GM19193 (cell line): ENCODE measurements at regions not wholly inside any gene's neighbourhood (a gene's known extent, or its start where the extent isn't known, plus 50 kb on each side); places are given as distances from the start of the nearest gene placed in this dataset.

Experiments
- POLR2A ChIP-seq: IDR thresholded peaks from 4 replicates; pipeline ENCODE4 v1.6.1; 2011; ENCODE audit not compliant: insufficient read depth, insufficient read length; ENCODE audit errors: extremely low read depth

DNA sequence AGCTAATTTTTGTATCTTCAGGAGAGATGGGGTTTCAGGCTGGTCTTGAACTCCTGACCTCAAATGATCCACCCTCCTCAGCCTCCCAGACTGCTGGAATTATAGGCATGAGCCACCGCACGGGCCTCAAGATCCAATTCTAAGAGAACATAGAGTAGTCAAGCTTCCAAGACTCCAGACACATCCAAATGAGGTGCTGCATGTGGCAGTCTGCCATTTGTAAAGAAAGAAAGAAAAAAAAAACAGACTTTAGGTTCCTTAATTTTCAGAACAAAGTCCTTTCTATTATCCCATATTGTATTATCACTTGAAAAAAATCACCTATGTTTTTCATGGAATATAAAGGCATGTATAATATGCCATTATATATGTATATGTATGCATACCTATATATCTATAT is 2104.5 kb downstream of the MAT2B start:
- TF ChIP-seq POLR2A = no peak

DNA sequence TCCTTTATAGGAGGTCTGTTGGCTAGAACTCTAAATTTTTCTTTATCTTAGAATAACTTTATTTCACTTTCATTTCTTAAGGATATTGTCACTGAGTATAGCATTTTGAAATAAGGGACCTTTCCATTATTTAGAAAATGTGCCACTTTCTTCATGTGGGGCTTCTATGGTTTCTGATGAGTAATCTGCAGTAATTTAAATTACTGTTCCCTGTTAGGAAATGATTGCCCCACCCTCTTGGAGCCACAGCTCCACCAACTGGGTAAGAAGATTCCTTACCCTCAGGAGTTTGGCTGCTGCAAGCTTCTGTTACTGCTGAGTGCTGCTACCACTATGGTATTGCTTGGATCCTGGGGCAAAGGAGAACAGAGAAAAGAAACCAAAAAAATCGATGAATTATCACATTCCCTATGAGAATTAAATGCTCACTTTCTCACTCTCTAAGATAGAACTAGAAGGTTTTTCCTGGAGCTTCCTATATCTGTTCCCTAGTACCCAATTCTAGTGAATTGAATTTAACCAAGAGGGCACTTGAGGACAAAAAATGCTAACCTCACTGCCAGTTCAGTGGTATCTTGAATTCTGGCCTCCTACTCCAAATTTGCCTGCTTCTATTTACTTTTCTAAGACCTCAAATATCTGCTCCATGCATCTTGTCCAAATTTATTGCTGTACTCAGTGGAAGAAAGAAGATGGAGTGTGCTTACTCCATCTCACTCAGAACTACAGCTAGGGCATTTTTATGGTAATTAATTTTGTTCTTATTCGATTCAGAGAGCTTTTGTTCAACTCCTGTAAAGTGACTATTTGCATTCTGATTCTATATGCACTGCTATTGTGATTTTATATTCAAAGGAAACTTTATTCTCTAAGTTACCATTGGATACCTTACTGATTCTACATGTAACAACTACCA is 2111.3 kb downstream of the MAT2B start:
- TF ChIP-seq POLR2A = no peak

DNA sequence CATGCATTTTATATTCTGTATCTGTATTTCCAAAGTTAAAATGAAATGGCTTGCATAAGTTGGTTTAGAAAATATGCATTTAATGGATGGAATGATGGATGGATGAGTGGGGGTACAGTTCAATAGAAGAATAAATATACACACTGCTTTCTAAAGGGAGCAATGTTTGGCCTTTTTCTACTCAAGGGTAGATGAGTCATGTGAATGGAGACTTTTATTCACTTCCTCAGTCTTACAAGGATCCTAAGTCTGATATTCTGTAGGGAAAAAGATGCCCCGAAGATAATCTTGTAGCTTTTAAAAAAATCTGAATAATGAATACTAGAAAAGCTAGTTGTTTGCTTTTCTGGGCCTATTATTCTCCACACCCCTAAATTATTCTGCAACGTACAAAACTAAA is 2112.1 kb downstream of the MAT2B start:
- no peak for TF ChIP-seq POLR2A

DNA sequence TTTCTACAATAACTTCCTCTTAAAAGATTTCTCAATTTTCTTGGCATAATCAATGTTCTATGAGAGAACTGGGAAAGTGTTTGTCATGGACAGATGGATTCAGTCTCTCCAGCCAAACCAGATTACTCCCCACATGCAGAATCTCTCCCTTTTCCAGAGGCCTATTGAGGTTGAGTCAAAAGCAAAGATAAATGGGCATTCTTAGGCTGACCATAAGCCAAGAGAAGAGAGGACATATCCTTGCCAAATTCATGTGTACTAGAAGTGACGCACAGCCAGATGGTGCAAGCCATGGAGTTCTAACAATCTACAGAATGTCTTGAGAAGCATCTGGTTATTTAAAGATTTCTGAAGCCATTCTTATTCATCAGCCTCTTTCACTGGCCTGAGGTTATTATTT is 2115.0 kb downstream of the MAT2B start:
- TF ChIP-seq POLR2A = no peak

DNA sequence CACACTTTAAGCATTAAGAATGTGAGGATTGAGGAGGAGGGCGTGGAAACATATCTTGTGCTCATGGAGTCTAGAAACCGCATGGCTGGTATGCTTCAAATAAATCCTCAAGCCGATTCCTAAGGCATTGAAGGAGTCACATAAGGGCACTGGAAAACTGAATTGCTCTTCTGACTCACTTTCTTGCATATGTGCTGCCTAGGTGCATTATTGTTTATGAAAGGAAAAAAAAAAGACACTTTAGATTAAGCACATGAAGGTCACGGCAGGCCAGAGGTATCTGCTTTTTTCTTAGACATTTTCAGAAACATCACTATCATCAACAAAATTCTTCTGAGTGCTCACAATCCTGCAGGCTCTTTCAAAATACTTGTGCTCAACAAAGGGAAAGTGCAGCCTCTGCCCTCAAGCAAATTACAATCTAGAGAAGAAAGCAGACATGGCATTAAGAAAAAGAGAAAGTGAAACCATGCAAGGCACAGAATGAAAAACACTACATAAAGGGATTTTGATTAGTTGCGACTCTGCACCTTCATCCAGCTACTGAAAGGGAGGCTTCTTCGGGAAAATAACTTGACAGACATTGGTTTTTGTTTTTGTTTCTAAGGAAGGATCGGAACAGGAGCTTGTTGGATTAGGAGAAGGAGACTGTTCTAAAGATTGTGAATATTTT is 2117.6 kb downstream of the MAT2B start:
- TF ChIP-seq POLR2A = no peak

DNA sequence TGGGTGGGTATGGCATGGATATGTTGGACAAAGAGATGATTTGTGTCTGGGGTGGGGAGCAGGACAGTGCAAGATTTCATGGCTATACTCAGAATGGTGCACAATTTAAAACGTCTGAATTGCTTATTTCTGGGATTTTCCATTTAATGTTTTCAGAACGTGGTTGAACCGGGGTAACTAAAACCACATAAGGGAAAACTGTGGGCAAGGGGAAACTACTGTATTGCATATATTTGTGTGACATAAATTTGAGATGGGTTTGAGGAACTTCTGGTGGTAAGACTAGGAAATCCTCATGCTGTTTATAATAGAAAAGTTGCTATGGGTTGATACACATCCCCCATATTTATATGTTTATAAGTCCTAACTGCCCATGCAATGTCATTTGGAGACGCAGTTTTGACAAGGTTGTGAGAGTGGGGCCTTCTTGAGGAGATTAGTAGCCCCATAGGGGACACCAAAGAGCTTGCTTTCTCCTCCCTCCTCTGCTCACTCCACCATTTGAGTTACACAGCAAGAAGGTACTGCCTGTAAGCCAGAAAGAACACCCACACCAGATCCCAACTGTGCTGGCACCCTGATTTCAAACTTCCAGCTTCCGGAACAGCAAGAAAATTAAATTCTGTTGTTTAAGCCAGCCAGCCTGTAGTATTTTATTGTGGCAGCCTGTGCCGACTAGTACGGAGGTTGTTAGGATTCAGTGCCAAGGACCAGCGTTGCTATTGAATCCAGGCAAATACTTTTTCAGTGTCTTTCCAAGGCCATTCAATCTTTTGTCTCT is 2118.9 kb downstream of the MAT2B start:
- no peak for TF ChIP-seq POLR2A

DNA sequence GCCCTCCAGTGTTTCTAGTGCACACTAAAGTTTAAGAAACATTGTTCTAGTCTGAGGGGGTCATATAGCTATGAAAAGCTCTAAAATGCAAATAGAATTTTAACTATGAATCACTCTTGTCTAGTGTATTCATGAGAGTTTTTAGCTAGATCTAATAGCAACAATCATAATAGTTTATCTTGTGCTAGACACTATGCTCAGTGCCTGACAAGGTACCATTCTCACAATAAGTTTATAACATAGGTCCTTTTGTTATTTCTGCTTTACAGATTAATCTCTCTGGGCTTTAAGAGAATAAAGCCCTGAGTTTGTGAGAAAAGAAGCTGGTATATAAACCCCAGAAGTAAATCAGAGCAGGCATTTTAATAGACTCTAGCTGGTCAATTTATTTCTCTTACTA is 2120.7 kb downstream of the MAT2B start:
- no peak for TF ChIP-seq POLR2A

DNA sequence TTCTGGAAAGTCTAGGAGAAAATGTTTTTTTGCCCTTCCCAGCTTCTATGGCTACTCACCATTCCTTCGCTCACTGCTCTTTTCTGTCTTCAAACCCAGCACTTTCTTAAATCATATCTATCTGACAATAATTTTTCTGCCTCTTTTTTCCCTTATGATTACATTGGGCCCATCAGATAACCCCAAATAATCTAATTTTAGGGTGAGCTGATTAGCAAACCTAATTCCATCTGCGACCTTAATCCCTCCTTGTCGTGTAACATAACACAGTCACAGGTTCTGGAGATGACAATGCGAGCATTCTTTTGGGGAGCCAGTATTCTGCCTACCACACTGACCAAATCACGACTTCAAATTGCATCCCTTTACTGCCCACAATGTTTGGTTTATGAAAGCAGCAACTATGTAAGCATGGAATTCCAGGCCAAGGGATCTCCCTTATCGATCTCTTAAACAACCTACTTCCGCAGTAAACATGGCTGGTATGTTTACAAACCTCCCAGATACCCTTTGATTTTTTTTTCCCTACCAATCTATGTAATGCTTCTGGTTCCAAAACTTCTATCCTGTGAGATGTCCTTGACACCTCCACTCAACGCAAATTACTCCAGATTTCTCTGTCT is 2122.2 kb downstream of the MAT2B start:
- no peak for TF ChIP-seq POLR2A

DNA sequence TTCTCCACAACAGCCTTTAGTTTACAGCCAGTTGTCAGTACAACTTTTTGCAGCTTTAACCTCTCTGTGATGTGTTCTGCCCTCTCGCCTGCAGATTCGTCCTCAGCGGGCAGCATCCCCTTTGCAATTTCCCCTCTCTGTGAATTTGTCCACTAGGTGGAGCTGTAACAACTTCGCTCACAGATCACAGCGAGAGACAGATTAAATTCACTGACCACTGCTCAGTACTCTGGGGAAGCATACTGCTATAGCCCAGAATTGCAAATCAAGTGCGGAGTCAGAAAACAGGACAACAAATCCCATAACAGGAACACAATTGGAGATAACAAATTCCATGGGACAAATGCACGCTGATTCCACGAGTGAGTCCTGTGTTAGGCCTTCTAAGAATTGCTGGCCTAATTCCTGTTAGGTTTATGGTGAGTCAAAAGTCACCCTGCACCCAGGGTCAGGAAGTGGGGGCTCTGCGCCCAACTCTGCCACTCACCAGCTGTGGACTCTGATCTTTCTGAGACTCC is 2124.9 kb downstream of the MAT2B start:
- no peak for TF ChIP-seq POLR2A

DNA sequence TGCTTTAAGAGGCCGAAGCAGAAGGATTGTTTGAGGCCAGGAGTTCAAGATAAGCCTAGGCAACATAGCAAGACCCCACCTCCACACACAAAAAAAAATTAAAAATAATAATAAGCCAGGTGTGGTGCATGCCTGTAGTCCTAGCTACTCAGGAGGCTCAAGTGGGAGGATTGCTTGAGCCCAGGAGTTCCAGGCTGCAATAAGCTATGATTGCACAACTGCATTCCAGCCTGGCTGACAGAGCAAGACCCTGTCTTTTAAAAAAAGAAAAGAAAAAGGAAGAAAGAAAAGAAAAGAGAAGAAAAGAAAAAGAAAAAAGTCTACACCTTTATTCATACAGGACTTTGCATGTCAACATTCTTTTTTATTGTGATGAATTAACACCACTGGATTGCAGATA is 2125.8 kb downstream of the MAT2B start:
- no peak for TF ChIP-seq POLR2A

DNA sequence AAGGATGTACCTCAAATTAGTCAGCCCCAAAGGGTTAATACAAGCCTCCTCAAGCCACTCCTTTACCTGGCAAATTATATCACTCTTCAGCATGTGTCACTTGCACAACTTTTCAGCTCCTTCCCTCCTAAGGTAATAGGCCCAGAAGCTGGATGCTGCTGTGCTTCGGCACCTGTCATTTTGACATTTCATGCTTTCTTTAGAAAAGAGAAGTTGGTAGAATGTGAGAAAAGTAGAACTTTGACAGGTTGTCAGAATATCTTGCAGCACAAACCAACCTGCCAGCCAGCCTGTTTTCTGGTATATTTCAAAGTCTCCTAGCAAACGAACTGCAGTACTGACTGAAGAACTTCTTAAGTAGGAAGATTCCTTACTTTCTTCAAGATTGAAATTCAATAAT is 2136.9 kb downstream of the MAT2B start:
- TF ChIP-seq POLR2A = no peak

DNA sequence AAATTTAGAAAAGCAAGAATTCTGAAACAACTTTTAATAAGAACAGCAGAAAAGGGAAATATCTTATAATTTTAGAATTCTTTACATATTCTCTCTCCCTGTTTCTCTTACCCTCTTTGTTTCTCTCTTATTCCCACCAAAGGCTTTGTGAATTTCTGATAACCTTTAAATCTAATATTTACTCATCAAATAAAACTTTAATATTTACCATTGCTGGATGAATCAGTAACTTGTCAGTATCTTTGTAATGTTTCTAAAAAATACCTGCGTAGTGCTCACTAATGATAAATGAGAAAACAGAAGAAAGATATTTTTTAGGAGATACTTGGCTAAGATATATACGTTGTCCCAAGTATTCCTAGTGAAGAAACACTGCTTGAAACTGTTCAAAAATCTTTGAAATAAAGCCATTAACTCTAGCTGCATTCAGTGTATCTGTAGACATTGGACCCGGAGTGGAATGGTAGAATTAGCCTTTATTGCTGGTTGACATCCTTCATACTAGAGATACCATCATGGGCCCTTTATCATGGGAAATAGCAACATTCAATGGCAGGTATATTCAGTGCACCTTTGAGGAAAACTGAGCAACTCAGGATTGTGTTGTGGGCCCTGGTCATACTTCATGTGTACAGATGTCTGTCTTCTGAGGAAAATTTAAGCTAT is 2160.4 kb downstream of the MAT2B start:
- no peak for TF ChIP-seq POLR2A

DNA sequence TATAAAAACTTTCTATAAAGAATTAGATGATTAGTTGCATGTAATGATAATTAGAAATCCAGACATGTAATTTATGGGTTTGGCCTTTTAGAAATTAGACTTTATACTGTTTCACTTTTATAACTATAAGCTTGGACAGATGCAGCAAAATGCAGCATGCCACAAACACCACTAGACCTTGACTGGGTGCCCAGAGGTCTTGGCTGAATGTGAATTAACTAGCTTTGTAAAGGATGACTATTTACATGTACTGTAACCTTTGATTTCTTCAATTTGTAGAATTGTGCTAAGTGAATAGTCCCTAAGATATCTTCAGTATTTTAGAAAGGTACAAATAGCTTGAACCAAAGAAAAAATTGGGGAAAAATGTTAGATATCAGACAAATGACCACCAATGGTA is 2168.1 kb downstream of the MAT2B start:
- TF ChIP-seq POLR2A = no peak

DNA sequence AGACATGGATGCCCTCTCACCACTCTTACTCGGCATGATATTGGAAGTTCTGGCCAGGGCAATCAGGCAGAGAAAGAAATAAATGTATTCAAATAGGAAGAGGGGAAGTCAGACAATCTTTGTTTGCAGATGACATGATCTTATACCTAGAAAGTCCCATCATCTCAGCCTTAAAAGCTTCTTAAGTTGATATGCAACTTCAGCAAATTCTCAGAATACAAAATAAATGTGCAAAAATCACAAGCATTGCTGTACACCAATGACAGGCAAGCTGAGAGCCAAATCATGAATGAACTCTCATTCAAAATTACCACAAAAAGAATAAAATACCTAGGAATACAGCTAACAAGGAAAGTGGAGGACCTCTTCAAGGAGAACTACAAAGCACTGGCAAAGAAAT is 2190.4 kb downstream of the MAT2B start:
- no peak for TF ChIP-seq POLR2A
